ENCODE measurements at regions not wholly inside any gene's neighbourhood (a gene's known extent, or its start where the extent isn't known, plus 50 kb on each side); places are given as distances from the start of the nearest gene placed in this dataset.

DNA sequence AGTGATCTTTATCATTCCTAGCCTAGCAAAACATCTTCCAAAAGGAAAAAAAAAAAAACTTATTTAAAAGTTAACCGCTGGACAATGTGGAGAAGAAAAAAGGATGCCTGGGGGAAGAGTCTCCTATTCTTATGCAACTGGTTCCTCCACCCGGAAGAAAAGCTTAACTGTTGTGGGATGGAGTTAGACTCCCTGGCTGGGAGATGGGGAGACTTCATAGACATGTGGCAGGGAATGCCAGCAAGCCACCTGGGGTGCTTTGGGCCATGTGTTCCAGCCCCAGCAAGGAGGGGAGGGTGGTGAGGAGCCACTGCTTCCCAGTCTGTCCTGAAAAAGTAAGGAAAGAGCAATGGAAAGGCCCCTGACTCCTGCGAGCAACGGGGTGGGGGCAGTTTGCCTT lies 119.4 kb upstream of the SPIN4 start:
- TF ChIP-seq CEBPB (IDR thresholded peaks at IDR 0.05; ENCODE audit: borderline replicate concordance, low read depth, low read length) (no peak), CTCF (CRISPR knock-in tag; IDR thresholded peaks at IDR 0.05) (no peak), TEAD3 (CRISPR knock-in tag; optimal IDR thresholded peaks at IDR 0.05; ENCODE audit: borderline replicate concordance) (no peak), ZNF775 (CRISPR knock-in tag; IDR thresholded peaks at IDR 0.05; ENCODE audit: borderline replicate concordance) (no peak), MAZ (IDR thresholded peaks at IDR 0.05; ENCODE audit: borderline replicate concordance, low read depth, low read length) (no peak), MAZ (CRISPR knock-in tag; IDR thresholded peaks at IDR 0.05; ENCODE audit: low read depth) (no peak), SP140L (CRISPR knock-in tag; IDR thresholded peaks at IDR 0.05; ENCODE audit: borderline replicate concordance) (no peak), KDM1A (CRISPR knock-in tag; IDR thresholded peaks at IDR 0.05) (no peak), ZBTB4 (CRISPR knock-in tag; IDR thresholded peaks at IDR 0.05; ENCODE audit: borderline replicate concordance) (no peak), YY1 (IDR thresholded peaks at IDR 0.05; ENCODE audit: insufficient read depth, insufficient replicate concordance, low read depth, low read length) (no peak), SP2 (CRISPR knock-in tag; IDR thresholded peaks at IDR 0.05) (no peak), CC2D1A (CRISPR knock-in tag; IDR thresholded peaks at IDR 0.05) (no peak)
- TF ChIP-seq, protein P1, sequence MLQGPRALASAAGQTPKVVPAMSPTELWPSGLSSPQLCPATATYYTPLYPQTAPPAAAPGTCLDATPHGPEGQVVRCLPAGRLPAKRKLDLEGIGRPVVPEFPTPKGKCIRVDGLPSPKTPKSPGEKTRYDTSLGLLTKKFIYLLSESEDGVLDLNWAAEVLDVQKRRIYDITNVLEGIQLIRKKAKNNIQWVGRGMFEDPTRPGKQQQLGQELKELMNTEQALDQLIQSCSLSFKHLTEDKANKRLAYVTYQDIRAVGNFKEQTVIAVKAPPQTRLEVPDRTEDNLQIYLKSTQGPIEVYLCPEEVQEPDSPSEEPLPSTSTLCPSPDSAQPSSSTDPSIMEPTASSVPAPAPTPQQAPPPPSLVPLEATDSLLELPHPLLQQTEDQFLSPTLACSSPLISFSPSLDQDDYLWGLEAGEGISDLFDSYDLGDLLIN (CRISPR knock-in tag; IDR thresholded peaks at IDR 0.05; ENCODE audit: borderline replicate concordance), result no peak

All from HepG2 (cell line).